Smooth muscle cell (in vitro differentiated cells): ENCODE measurements at regions not wholly inside any gene's neighbourhood (a gene's known extent, or its start where the extent isn't known, plus 50 kb on each side); places are given as distances from the start of the nearest gene placed in this dataset.

Experiments
- DNase-seq: peaks from one replicate; lab custom pipeline; 2025; ENCODE audit not compliant: unreplicated experiment; lab: John Stamatoyannopoulos, UW
- H2AFZ ChIP-seq: fragments of 200-600 bp; sonication (generic); 2 replicates; pipeline ENCODE4 v1.6.0; 2016; ENCODE audit warnings: antibody characterized with exemption, low read depth, mild to moderate bottlenecking
- H3F3A ChIP-seq: fragments of 200-600 bp; sonication (generic); 2 replicates; pipeline ENCODE4 v1.6.0; 2017; ENCODE audit warnings: antibody characterized with exemption, low read depth
- H3K27ac ChIP-seq: fragments of 200-600 bp; sonication (generic); 2 replicates; pipeline ENCODE4 v1.5.1; 2016; ENCODE audit warnings: low read depth, mild to moderate bottlenecking
- H3K27me3 ChIP-seq: fragments of 200-600 bp; sonication (generic); 2 replicates; pipeline ENCODE4 v1.6.1; 2016; ENCODE audit warnings: low read depth, mild to moderate bottlenecking
- H3K36me3 ChIP-seq: fragments of 200-600 bp; sonication (generic); 2 replicates; pipeline ENCODE4 v1.5.1; 2016; ENCODE audit warnings: low read depth
- H3K4me1 ChIP-seq: fragments of 200-600 bp; sonication (generic); 2 replicates; pipeline ENCODE4 v1.5.1; 2016; ENCODE audit warnings: low read depth
- H3K4me2 ChIP-seq: fragments of 200-600 bp; sonication (generic); 2 replicates; pipeline ENCODE4 v1.6.0; 2016; ENCODE audit warnings: mild to moderate bottlenecking
- H3K4me3 ChIP-seq: fragments of 200-600 bp; sonication (generic); 2 replicates; pipeline ENCODE4 v1.5.1; 2016; ENCODE audit warnings: mild to moderate bottlenecking
- H3K79me2 ChIP-seq: fragments of 200-600 bp; sonication (generic); 2 replicates; pipeline ENCODE4 v1.6.0; 2016; ENCODE audit warnings: low read depth, mild to moderate bottlenecking
- H3K9ac ChIP-seq: fragments of 200-600 bp; sonication (generic); 2 replicates; pipeline ENCODE4 v1.6.0; 2016; ENCODE audit warnings: low read depth
- H3K9me3 ChIP-seq: fragments of 200-600 bp; sonication (generic); replicated peaks from 2 replicates; pipeline ENCODE4 v1.5.1; 2016; ENCODE audit warnings: low read depth
- H4K20me1 ChIP-seq: fragments of 200-600 bp; sonication (generic); 2 replicates; pipeline ENCODE4 v1.6.0; 2016; ENCODE audit warnings: low read depth
- CTCF ChIP-seq: fragments of 200-600 bp; sonication (generic); IDR thresholded peaks from 2 replicates; pipeline ENCODE4 v1.5.1; 2017; ENCODE audit warnings: borderline replicate concordance, mild to moderate bottlenecking, antibody characterized with exemption; ENCODE audit not compliant: insufficient read depth, poor library complexity, severe bottlenecking
- WGBS: methylation state at CpG from one replicate; pipeline ENCODE4 v1.1.7; 2016; ENCODE audit warnings: low lambda C conversion rate; 5-methylcytosine and 5-hydroxymethylcytosine counted together

- Histone ChIP-seq H3K4me1 (no peaks in the 10 kb centered on the region), H3K9ac (no peak overlapping the region), H3K27me3 (no peaks in the 10 kb centered on the region), H3K4me3 (no peak overlapping the region), H3K9me3 (no peaks in the 10 kb centered on the region), H4K20me1 (no peaks in the 10 kb centered on the region), H3K4me2 (peak overlapping the region; percentile 56), H3F3A (no peaks in the 10 kb centered on the region), H2AFZ (no peak overlapping the region), H3K36me3 (no peaks in the 10 kb centered on the region), H3K27ac (no peak overlapping the region), H3K79me2 (no peaks in the 10 kb centered on the region)
- TF ChIP-seq CTCF, result no peak
- 75% methylated on average over 7 of the region's 7 CpGs for WGBS
- DNase-seq, result no peak
These were observed 287.0 kb downstream of the GAS1 start for GRCh38 chr9:86660146-86660943.

- no peaks in the 10 kb centered on the region for H3K79me2 ChIP-seq
- H4K20me1 ChIP-seq, result no peaks in the 10 kb centered on the region
- H3K4me2 ChIP-seq, result peak overlapping the region; percentile 56
- no peak for TF ChIP-seq CTCF
- H3K9ac ChIP-seq, result no peak overlapping the region
- no peaks in the 10 kb centered on the region for H3K36me3 ChIP-seq
- 63% methylated on average over 3 of the region's 3 CpGs for WGBS
- no peaks in the 10 kb centered on the region for H3K27me3 ChIP-seq
- DNase-seq, result no peak
- no peaks in the 10 kb centered on the region for H3K9me3 ChIP-seq
- H3K4me1 ChIP-seq, result no peaks in the 10 kb centered on the region
- no peaks in the 10 kb centered on the region for H3F3A ChIP-seq
- H2AFZ ChIP-seq, result no peak overlapping the region
- H3K27ac ChIP-seq, result no peak overlapping the region
- H3K4me3 ChIP-seq, result no peak overlapping the region
These were observed 287.8 kb downstream of the GAS1 start for GRCh38 chr9:86659413-86660046.

DNA sequence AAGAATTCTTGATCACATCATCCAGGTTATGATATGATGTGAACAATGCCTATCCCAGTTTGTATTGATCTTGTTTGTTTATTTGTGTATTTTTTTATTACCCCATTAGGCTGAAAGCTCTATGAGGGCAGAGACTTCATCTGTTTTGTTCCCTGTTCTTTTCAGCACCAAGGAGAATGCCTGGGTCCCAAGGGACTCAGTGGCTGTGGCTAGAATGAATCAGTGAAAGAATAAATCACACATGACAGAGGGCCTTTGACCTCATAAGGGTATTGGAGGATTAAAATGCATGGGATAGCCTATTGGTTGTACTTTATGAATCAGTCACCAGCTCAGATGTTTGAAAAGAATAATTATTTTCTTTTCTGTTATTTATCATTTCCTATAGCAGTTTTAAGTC, 292.2 kb downstream of the GAS1 start:
- Histone ChIP-seq H3K79me2 (no peaks in the 10 kb centered on the region), H3K9ac (no peak overlapping the region), H3K36me3 (no peaks in the 10 kb centered on the region), H3K4me1 (no peaks in the 10 kb centered on the region), H3K4me2 (no peak overlapping the region), H3K27ac (no peak overlapping the region), H3K4me3 (no peak overlapping the region), H4K20me1 (no peaks in the 10 kb centered on the region), H3K27me3 (no peaks in the 10 kb centered on the region), H3K9me3 (no peaks in the 10 kb centered on the region), H2AFZ (no peak overlapping the region), H3F3A (no peaks in the 10 kb centered on the region)
- no peak for TF ChIP-seq CTCF
- DNase-seq, result no peak

DNA sequence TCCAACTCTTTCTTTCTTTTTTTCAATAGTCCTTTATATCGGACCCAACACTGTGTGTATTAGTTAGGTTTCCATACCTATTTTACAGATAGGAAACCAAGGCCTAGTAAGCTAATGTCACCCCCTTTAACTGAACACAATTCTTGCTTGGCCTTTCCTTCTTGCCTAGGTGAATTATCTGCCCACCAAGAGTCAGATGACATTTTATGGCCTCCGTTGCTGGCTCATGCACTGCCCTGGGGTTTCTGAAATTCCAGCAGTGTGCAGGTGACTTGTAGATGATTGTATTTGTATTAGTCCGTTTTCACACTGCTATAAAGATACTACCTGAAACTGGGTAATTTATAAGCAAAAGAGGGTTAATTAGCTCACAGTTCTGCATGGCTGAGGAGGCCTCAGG, 293.8 kb downstream of the GAS1 start:
- H4K20me1 ChIP-seq, result no peaks in the 10 kb centered on the region
- H3F3A ChIP-seq, result no peaks in the 10 kb centered on the region
- H3K4me1 ChIP-seq, result no peaks in the 10 kb centered on the region
- 55% methylated on average over 3 of the region's 3 CpGs for WGBS
- H3K4me3 ChIP-seq, result no peak overlapping the region
- H3K4me2 ChIP-seq, result no peak overlapping the region
- TF ChIP-seq CTCF, result no peak
- H3K79me2 ChIP-seq, result no peaks in the 10 kb centered on the region
- no peaks in the 10 kb centered on the region for H3K9me3 ChIP-seq
- no peak overlapping the region for H3K27ac ChIP-seq
- no peak for DNase-seq
- no peaks in the 10 kb centered on the region for H3K36me3 ChIP-seq
- H2AFZ ChIP-seq, result no peak overlapping the region
- H3K27me3 ChIP-seq, result peaks cover 9% of the 10 kb centered on the region
- H3K9ac ChIP-seq, result no peak overlapping the region
